ENCODE measurements at regions not wholly inside any gene's neighbourhood (a gene's known extent, or its start where the extent isn't known, plus 50 kb on each side); places are given as distances from the start of the nearest gene placed in this dataset.

DNA sequence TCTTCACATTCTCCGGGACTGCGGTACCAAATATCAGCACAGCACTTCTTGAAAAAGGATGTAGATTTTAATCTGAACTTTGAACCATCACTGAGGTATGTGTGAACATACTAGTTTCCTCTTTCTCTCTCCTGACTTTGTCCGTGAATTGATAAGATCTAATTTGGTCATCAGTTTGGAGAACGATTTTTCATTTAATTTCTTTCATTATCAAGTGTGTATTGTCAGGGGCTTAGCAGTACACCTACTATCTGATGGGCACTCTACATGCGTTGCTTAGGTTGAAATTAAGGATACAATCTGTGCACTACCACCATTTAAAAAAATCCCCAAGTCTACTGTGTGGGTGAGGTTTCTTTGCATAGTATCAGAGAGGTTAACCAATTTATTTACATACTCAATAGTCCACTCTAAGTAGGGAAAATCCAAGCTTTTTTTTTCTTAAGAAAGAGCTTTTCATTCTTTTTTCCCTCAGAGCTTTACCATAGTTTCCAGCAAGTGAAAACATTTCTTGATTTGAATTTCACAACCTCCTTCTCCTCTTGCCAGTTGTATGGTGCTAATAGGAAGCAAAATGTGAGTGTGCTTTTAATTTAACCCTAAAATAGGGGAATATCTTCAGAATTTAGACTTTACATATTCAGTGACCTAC lies 105.4 kb upstream of the ESR1 start:
- no peak for DNase-seq (ENCODE audit: low read depth)

DNA sequence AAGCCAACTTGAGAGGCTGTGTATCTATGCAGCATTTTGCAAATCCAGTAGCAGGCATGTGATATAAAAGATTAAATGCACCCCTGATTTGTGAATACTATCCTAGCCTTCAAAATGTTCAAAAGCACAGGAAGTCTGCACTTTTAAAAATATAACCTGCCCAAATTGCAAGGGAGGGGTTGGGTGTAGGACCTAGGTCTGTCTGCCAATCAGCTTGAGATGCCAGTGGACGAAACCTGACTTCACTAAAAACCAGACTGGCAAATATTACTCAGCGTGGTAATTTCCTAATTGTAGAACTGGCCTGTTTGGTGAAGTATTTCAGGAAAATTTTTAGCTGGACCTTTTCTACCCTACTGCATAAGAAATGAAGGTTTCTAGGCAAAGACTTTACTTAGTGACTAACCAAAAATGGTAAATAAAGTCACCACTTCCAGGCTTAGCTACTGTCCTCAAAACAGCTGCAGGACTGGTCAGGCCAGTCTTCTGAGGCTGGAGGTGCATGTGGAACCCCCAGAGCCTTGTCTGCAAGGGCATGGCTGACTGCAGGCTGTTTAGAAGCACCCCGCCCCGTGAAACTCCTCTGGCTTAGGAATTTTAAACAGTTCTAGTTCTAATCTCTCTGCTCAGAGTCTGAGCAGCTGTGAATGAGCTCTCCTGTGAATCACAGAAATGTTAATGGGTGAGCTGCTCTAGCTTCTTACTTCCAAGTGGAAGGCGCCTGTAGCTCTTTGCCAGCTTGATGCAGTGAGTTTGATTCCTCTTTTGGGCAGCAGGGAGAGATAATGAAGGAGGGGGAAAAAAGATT lies 104.4 kb upstream of the ESR1 start:
- no peak for DNase-seq (ENCODE audit: low read depth)

DNA sequence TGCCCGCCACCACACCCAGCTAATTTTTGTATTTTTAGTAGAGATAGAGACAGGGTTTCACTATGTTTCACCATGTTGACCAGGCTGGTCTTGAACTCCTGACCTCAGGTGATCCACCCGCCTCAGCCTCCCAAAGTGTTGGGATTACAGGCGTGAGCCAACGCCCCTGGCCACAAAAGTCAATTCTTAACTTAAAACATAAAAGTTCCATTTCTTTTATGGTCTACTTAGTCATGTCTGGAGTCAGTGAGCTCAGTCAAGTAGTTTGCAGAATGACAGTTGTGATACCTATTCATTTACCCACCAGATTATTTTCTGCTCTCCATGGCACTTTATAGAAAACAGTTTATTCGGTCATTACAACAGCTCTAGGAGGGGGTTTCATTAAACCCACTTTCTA lies 103.1 kb upstream of the ESR1 start:
- no peak for DNase-seq (ENCODE audit: low read depth)

DNA sequence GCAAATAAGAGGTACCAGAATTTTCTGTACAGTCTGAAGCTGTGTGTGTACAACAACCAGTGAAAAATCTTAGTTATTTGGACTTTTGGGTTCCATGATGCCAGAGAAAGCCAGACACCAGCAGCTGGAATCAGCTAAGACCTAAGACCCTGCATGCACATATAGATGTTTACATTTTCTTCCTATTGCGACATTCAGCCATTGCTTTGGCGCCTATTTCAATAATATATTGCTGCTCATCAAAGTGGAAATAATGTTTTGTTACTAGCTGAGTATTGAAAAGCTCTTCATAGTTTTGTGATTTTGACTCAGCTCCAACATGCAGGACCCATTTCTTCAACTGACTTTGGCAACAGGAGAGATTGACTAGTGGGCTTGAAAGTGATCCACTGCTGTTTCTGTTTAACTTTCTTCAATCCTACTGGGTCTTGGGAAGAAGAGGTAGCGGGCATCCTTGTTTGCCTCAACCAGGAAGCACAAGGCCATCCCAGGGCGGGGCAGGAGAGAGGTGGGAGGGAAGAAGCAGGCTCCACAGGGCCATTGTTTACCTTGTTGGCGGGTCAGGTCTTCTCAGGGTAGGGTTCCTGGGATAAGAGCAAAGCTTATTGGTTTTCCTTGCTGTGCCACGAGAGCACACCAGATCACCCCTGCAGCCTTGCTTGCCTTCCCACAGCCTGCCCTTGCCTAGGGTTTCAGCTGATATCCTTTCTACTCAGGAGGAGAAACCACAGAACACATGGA lies 101.3 kb upstream of the ESR1 start:
- no peak for DNase-seq (ENCODE audit: low read depth)

DNA sequence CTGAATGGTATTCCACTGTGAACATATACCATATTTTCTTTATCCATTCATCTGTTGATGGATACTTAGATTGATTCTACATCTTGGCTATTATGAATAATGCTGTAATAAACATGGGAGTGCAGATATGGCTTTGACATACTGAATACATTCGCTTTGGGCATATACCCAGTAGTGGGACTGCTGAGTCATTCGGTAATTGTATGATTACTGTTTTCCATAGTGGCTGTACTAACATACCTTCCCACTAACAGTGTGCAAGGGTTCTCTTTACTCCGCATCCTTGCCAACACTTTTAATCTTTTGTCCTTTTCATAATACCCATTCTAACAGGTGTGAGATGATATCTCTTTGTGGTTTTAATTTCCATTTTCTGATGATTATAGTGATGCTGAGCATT lies 98.2 kb upstream of the ESR1 start:
- no peak for DNase-seq (ENCODE audit: low read depth)

DNA sequence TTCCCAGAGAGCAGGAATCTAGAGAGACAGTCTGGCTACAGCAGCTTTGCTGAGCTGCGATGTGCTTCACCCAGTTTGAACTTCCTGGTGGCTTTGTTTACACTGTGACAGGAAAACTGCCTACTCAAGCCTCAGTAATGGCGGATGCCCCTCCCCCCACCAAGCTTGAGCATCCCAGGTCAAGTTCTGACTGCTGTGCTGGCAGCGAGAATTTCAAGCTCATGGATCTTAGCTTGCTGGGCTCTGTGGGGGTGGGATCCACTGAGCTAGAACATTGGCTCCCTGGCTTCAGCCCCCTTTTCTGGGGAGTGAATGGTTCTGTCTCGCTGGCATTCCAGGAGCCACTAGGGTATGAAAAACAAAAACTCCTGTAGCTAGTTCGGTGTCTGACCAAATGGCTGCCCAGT lies 91.0 kb upstream of the ESR1 start:
- DNase-seq (ENCODE audit: low read depth): no peak

DNA sequence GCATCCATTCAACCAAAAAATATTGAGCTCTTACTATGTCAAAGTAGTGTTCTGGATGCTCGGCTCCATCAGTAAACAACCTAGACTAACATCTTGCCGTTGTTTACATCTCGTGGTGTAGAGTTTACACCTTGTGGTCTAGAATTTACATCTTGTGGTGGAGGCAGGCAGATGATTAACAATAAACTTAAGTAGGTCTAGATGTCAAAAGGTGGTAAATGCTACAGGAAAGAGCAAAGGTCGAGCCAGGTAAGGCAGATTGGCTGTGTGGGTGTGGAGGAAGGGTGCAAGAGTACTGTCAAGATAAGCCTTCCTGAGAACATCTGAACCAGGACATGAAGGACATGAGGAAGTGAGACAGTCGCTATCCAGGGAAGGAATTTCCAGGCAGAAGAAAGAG lies 88.4 kb upstream of the ESR1 start:
- no peak for DNase-seq (ENCODE audit: low read depth)

DNA sequence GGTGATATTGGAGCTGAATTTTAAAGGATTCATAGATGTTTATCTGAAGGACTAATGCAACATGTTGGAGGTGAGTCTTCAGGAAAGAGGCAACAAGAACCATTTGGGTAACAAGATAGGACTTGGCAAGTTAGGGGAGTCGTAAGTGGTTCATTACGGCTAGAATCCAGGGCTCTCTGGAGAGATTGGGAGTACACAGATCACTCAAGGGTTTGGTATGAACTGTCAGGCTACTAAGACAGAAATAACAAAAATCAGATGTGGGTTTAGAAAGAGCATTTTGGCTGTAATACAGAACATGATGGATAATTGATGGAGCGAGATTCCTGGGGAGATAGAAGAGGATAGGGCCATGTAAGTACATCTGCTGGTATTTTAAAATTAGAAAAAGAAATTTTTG lies 86.3 kb upstream of the ESR1 start:
- DNase-seq (ENCODE audit: low read depth): no peak

DNA sequence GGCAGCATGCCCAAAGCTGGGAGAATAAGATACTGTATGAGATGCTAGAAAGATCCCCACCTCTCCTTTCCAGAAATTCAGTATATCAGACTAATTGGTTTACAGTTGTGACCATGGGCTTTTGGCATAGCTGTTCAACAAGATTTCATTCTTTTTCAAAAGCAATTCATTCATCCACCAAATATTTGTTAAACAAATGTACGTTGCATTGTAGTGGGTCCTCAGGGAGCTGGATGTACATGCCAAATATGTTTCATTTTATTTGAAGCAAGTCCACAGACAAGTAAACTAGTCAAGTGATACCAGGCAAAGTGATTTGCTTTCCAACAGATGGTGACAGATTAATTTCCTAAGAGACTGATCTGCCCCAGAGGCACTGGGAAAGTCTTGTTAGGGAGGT lies 85.8 kb upstream of the ESR1 start:
- DNase-seq (ENCODE audit: low read depth): no peak

DNA sequence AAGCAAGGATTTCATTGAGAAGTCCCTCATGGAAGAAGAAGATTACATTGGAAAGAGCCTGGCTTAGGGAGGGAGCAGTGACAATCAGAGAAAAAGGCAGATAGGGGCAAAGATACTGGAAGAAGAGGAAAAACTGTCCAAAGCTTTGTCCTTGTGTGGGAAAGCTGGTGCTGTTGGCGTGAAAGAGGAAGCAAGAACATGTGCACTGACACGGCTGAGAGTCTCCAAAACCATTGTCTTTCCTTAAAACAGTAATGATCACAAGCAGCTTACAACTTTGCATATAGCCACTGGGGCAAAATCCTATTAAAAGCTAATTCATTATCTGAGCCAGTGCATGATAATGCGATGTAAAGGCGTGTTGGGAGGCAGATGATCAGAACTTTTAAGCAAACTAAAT lies 85.1 kb upstream of the ESR1 start:
- no peak for DNase-seq (ENCODE audit: low read depth)

DNA sequence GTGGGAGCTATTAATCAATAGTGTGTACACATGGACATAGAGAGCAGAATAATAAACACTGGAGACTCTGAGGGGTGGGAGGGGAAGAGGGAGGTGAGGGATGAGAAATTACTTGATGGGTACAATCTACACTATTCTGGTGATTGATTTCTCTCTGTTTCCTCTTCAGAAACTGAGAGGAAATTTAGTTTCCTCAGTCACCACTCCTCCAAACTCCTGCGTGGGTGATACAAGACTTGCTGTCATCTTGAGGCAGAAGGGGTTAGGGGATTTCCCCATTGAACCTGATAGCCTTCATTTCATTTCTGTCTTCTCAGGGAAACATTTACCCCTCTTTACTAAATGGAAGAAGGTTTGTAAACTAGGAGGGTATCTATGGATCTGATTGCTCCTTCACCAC lies 84.3 kb upstream of the ESR1 start:
- DNase-seq (ENCODE audit: low read depth): no peak

DNA sequence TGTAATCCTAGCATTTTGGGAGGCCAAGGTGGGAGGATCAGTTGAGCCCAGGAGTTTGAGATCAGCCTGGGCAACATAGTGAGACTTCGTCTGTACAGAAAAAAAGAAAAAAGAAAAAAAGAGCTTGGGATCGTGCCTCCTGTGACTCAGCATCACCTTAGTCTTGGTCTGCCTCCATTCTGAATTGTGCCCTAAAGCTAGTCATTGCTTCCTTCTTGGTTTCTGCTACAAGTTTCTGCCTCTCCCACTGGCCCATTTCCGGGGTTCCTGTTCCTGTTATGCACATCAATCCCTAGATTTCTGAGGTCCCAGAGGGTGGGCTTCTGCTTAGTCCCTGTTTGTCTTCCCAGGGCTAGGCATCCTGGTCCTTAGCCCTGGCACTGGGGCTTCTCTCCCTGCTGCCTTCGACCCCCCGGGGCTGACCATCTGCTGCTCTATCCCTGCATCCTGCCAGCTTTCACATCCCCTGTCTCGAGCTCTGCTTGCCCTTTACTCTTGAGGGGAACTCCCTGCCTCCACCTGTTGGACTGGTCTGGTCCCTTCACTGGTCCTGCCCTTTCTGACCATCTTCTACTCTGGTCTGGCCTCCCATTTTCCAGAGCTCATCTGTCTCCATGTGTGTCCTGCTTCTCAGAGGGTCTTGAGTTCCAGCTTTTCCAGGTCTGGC lies 77.5 kb upstream of the ESR1 start:
- no peak for DNase-seq (ENCODE audit: low read depth)

DNA sequence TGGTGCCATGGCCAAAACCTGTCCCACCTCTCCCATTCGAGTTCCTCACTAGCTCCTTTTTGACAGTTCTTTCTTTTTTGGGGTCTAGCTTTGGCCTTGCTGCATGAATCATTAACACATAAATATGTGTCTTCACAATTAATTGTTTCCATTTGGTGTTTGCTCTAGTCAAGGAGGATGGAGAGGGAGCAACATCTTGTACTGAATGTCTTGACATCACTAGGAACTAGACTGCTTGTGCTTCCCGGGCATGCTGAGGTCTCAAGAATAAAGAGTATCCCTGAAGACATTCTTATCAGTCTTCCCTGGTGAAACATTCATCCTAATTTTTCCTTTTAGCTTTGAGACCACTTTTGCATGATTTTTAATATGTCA lies 77.0 kb upstream of the ESR1 start:
- DNase-seq (ENCODE audit: low read depth): no peak

DNA sequence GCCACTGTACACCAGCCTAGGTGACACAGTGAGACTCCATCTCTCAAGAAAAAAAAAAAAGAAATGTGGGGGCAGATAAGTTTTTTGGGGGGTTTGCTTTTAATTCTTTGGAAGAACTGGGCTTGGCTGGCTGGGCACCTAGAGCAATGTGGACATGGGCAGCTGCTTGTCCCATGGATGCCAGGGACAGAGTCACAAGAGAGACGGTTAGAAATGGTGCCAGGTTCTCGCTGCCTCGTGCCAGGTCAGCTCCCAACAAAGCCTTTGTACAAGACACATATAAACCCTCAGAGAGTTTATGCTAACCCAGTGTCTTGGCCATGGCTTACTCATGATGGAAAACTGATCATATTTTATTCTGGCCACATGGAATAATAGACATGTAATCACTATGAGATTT lies 76.2 kb upstream of the ESR1 start:
- DNase-seq (ENCODE audit: low read depth): no peak

DNA sequence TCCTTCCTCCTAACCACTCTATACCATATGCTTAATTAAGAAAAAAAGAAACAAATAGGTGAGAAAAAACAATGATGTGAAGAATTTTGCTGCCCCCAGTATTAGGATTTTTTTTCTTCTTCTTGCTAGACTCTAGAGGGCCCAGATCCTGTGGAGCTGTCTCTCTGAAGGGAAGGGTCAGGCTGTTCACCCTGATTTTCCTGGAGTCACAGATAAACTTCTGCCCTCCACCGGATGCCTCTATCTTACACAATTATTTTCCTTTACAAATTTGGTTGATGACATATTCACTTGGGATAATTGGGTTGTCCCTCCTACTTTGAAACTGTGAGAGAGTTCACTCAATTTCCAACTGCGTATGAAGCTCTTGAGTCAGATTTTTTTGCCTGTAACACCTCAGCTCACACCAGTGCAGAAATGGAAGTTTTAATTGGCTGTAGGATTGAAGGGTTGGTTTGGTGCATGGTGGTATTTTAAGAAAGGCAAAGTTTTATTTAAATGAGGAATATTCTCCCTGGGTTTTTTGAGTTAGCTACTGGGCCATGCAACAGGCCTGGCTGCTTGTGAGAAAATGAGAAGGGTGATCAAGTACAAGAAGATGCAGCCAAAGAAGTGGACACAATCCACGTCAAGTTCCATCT lies 73.7 kb upstream of the ESR1 start:
- no peak for DNase-seq (ENCODE audit: low read depth)

DNA sequence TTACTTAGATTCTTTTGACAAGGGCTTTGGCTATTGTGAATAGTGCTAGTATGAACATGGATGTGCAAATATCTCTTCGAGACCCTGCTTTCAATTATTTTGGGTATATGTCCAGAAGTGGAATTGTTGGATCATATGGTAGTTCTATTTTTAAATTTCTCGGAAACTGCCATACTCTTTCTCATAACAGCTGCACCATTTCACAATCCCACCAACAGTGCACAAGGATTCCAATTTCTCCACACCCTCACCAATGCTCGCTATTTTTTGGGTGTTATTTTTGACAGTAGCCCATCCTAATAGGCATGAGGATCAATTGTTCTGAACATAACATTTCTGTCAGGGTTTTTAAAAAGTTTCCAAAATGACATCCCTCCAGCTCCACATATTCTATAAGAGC lies 69.2 kb upstream of the ESR1 start:
- no peak for DNase-seq (ENCODE audit: low read depth)

DNA sequence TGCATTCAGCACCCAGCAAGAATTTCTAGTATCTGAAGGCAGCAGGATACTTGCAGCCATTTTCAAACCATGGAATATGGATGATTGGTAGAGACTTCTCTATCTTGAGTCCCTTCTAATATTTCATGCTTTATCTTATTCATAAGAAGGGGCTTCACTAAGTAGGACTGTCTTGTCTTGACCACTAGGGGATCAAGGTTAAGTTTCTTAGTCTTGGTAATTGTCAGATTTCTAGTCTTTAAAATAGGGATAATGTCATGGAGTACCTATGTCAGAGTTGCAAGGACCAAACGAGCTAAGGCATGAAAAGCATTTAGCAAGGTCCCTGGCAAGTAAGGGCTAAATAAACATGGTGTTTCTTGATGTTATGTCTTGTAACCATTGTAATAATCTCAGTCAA lies 68.5 kb upstream of the ESR1 start:
- DNase-seq (ENCODE audit: low read depth): no peak

DNA sequence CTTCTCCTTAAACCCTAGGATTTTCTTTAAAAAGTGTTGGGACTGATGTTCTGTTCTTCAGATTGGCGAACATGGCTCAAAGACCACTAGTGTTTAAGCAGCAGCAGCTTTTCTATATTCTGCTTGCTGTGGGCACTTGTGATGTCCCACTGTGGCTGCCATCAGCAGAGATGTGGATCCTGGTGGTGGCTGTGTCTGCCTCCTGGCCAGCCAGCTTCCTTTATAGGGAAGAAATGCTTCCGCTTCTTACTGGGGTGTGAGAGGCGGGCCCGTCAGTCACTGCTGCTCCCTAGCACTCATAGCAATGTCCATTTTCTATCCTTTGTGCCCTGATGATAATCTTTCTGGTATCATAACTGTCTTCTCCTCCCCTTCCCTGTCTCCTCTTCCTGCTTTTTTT lies 66.7 kb upstream of the ESR1 start:
- DNase-seq (ENCODE audit: low read depth): no peak

- DNase-seq (ENCODE audit: low read depth): no peak
Observed at GRCh38 chr6:151747896-151748295, 59.6 kb upstream of the ESR1 start.

DNA sequence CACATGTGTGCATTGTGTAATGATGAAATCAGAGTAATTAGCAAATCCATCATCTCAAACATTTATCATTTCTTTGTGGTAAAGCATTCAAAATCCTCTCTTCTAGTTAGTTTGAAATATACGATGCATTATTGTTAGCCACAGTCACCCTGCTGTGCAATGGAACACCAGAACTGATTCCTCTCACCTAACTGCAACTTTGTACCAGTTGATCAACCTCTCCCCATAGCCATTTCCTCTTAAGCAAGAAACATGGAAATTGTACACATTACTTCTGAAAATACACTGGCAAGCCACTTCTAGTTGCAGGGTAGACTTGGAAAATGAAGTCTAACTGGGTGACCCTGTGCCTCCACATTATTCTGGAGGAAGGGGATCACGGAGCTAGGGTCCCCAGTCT lies 58.1 kb upstream of the ESR1 start:
- DNase-seq (ENCODE audit: low read depth): no peak

DNA sequence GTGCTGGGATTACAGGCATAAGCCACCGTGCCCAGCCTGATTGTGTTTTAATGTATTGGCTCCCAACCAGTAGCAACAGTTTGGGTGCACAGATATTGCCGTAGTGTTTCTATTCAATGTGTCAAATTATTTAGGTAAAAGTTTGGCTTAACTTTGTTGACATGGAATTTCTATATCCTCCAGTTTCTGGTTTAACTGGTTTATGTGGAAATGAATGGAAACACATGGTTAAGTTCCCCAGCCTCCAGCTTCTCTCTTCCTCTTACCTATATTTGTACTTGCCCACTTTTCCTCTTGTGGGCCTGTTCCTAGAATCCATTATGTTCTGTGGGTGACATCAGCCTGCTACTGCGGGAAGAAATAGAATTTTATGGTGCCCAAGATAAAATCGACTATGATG lies 53.9 kb upstream of the ESR1 start:
- no peak for DNase-seq (ENCODE audit: low read depth)

DNA sequence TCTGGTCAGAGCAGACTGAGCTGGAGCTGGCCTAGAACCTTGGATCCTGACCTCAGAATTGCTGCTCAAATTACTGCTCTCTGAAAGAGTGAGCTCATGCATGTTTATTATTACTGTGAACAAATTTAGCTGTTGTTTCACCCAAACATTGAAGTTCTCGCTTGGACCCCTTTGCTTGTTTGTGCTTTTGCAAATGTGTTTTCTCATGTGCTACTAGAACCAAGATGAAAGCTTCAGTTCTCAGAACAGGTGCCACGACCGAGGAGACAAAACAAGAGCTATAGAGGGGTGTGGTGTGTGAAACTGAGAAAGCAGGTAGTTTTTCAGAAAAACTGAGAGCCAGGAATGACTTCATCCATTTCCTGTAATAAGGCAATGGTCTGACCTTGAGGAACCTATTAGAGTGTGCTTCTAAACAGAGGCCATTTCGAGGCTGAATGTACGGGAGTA lies 50.0 kb upstream of the ESR1 start:
- DNase-seq (ENCODE audit: low read depth): no peak

Measured in stimulated activated CD8-positive, alpha-beta memory T cell treated with anti-CD3 and anti-CD28 coated beads, Interleukin-15, amount 100 ng/mL, for 24 hours (primary cell).